CD4-positive, alpha-beta T cell treated with Interleukin-17A for 1 hour (primary cell): ENCODE measurements at regions not wholly inside any gene's neighbourhood (a gene's known extent, or its start where the extent isn't known, plus 50 kb on each side); places are given as distances from the start of the nearest gene placed in this dataset.
A peak's percentile ranks its signal among the peaks of the same experiment; 100 is the strongest.
"Not testable (repeated sequence)": the region's sequence is repeated elsewhere in the genome, so short reads cannot be mapped to it uniquely, and the experiment has no call there.

ENCODE experiments used
- DNase-seq: peaks from one replicate; pipeline ENCODE4 v3.0.0-alpha.2; 2020

DNA sequence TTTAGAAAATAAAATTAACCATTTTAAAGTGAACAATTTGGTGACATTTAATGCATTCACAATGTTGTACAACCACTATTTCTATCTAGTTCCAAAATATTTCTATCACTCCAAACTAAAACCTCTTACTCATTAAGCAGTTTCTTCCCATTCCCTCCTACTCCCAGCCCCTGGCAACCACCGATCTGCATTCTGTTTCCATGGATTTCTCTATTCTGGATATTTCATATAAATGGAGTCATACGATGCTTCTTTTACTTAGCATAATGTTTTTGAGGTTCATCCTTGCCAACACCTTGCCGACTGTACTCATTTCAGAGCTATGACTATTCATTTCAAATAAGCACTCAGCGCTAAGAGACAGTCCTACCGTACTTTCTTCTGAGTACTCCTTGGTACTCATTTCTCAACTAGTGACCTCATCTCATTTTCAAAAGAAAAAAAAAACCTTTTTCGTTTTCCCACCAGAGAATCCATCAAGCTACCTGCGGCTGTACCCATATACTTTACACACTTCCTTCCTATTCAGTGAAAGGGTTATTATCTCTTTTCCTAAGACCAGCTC is 259.2 kb downstream of the UTRN start:
- DNase-seq = no peak

DNA sequence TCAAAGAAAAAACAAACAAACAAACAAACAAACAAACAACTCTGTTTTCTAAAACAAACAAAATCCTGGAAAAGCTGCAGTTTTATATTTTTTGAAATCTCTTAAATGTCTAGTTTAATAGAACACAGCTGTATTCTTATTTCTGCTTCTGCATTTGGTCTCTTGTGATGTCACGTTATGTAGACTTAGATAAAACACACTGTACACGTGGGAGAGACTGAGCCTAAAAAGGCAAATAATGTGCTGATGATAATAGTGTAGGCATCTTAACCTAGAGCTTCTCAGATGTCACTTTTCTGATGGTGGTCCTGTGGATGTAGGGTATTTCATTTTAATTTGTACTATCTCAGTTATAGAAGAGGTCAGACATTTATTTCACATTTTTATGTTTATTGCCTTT is 261.7 kb downstream of the UTRN start:
- DNase-seq = no peak

DNA sequence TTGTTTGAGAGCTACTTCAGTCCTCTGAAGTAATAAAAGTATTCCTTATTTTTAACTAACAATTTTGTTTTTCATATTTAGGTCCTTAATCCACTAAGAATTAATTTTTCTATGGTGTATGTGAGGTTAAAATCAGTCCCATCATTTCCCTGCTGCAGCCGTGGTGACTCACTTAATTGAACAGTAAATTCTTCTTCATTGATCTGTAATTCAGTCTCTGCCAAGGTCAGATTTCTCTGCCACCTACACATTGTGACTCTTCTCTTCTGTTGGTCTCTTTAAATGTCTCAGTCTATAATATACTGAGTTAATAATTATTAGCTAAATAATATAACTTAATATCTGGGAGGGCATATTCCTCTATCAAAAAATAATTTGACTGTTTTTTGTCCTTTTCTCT is 262.3 kb downstream of the UTRN start:
- DNase-seq = no peak

DNA sequence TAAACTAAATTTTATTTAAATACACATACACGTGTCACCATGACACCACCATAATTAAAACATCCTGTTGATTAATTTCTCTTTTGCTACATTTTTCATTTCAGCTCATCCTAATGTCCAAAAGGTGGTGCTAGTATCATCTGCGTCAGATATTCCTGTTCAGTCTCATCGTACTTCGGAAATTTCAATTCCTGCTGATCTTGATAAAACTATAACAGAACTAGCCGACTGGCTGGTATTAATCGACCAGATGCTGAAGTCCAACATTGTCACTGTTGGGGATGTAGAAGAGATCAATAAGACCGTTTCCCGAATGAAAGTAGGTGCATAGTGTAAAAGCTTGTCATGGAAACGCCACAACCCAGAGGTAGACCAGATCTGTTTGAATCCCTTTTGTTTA is 263.4 kb downstream of the UTRN start:
- no peak for DNase-seq

DNA sequence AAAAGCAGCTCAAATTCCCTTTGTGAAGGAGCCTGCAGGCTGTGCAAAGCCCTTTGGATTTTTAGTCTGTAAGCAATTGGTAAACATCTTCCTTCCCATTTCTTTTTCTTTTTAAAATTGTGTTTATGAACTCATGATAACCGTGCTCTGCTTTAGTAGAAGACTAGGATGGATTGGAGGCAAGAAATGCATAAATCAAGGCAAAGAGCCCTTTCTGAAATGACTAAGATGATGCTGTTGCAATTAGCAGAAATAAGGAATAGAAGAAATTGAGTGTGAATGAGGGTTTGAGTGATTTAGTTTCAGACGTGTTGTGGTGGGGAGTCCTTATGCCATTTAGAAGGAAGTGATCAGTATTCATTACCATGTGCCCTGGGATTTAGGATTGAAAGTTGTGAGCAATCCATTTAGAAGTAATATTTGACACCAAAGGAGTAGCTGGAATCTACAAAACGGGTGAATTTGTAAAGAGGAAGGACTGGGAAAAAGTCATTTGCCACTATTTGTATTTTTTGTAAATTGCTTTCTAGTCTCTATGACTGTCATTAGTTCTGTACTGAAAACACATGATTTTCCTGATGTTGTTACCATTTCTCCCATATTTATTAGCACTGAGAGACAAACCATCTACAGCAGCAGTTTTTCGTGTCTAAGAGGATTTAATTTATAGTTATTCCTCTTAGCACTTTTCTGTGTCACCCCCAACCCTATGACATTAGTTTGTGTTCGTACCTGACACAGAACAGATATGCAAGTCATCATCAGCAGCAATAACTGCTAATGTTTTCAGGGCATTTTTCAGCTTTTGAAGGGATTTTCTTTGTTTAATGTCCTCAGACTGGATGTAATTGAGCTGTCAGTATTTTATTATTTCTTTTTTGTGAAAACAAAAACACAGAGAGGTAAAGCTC is 265.0 kb downstream of the UTRN start:
- no peak for DNase-seq

DNA sequence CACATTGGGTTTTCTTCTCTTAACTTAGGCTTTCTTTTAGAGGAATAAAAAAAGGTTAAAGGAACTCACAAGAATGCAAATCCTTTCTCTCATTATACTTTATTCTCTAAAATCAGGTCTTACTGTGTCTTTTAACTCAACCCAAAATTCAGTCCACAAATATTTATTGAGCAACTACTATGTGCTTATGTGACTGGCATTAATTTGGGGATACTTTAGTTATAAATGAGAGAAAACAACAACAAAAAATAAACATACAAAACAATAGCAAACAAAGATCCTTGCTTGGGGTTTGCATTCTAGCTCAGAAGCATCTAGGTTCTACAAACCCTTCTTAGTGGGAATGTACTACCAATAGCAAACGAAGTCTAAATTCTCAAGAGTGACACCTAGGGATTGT is 266.2 kb downstream of the UTRN start:
- DNase-seq = no peak

DNA sequence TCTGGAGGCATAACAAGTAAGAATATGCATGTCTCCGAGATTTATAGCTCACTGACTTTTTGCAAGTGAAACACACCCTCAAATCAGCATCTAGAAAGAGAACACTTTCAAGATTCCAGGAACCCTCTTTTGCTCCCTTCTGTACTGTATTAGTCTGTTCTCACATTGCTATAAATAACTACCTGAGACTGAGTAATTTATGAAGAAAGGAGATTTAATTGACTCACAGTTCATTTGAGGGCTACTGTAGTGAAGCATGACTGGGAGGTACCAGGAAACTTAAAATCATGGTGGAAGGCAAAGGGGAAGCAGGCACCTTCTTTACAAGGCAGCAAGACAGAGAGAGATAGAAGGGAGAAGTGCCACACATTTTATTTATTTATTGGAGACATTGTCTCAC is 269.9 kb downstream of the UTRN start:
- DNase-seq = no peak

DNA sequence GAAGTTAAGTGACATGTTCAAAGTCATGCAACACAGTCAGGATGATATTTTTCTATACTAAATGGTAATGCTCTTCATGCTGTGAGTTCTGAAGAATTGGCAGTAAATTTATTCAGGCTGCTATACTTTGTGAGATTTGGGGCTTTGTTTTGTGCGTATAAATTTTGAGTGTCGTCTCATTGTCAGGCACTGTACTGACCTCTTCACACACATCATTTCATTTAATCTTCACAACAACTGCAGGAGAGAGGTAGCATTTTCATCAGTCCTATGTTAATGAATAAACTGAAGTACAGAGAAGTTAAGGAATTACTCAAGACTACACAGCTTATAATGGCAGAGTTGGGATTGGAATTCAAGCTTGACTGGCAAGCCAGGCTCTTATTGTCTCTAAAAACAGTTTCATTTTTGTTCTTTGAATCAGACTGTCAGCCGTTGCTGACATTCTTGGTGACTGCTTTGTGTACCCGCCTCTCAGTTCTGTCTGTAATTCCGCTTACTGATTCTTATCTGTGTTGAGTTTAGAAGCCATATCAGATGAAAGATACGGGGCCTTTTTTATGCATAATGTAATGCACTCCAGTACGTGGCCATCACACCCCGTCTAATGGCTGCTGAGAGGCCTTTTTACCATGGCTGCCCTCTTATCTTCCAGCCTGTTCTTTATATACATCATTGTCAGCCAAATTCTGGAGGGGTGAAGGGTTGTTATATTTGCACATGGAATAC is 274.9 kb downstream of the UTRN start:
- peak; percentile 64 for DNase-seq

DNA sequence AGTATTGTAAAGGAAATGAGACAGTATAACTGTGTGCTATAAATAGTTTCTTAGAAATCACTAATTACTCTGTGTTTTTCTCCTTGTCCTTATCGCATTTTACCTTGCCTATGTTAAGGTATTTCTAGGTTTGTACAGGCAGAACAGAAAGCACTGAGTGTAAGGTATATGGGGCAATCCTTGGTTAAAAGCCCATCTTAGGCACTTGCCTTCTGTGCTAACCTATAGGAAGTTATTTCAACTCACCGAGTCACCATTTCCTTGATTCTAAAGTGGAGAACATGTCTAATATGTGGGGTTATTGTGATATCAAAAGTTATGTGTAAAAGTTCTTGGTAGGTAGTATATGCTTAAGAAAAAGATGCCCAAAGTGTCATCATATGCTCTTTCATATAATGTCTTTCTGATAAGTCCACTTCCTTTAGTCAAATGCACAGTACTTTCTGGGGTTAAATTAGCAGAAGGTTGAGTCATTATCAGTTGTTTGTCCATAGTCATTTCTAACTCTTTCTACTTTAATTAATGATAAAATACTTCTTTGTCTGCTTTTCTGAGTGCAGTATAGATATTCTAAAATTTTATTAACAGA is 276.4 kb downstream of the UTRN start:
- DNase-seq = no peak

DNA sequence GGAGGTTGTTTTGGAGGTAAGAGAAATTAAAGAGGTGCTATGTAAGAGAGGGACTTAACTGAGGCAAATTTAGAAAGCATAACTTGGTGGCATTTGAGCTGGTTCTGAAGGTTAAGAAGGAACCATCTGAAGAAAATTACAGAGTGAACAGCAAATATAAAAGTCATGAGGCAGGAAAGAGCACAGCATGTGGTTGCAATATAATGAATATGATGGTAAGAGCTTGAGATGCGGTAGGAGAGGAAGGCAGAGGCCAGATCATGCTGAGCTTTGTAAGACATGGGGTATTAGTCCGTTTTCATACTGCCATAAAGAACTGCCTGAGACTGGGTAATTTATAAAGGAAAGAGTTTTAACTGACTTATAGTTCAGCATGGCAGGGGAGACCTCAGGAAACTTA is 279.1 kb downstream of the UTRN start:
- no peak for DNase-seq

DNA sequence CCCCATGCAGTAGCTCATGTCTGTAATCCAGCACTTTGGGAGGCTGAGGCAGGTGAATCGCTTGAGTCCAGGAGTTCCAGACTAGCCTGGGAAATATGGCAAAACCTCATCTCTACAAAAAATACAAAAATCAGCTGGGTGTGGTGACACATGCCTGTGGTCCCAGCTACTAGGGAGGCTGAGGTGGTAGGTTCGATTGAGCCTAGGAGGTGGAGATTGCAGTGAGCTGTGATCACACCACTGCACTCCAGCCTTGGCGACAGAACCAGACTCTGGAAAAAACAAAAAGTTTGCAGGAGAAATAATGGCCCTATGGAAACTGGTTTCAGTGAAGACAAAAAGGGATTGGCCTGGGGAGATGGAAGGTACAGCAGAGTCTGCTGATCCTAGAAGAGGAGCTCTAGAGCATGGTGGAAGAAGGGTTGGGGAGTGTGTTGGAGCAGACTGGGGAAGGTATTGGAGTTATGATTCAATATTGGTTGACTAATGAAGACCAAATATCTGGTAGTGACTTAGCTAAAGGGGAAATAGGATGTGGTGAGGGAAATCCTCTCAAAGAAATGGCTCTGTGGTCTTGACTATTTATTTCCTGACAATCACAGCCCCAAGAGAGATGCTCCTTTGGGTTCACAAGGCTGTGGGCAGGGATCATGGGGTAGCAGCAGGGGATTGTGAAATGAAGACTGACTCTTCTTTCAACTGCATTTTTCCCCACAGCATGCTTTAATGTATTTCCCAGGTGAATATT is 281.9 kb downstream of the UTRN start:
- no peak for DNase-seq

DNA sequence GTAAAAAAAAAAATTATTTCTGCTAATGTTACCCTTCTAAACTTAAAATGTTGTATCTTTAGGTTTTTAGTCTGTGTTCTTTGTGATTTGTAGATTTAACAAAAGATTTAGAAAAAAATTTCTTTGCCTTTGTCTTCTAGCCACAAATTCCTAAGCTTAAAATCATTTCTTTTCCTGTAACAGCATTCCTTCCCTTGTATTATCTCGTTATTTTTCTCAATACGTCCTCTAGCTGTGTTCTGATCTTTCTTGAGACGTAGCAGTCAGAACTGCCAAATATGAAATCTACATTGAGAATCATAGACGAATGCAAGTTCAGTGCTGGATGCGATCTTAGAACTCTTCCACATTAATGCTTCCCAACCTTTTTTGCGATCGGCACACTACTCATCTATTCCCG is 283.1 kb downstream of the UTRN start:
- DNase-seq = no peak

DNA sequence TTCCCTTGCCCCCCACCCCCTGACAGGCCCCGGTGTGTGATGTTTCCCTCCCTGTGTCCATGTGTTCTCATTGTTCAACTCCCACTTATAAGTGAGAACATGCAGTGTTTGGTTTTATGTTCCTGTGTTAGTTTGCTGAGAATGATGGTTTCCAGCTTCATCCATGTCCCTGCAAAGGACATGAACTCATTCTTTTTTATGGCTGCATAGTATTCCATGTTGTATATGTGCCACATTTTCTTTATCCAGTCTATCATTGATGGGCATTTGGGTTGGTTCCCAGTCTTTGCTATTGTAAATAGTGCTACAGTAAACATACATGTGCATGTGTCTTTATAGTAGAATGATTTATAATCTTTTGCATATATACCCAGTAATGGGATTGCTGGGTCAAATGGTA is 287.4 kb downstream of the UTRN start:
- DNase-seq = not testable (repeated sequence)

DNA sequence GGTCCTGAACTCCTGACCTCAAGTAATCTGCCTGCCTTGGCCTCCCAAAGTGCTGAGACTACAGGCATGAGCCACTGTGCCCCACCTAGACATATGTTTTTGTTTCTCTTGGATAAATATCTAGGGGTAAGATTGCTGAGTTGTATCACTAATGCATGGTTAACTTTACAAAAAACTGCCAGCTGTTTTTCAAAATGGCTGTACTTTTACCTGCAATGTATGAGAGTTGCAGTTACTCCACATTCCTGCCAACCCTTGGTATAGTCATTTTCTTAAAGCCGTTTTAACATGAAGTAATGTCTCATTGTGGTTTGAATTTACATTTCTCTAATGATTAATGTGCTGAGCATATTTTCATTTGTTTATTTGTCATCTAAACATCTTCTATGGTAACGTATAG is 289.7 kb downstream of the UTRN start:
- no peak for DNase-seq

DNA sequence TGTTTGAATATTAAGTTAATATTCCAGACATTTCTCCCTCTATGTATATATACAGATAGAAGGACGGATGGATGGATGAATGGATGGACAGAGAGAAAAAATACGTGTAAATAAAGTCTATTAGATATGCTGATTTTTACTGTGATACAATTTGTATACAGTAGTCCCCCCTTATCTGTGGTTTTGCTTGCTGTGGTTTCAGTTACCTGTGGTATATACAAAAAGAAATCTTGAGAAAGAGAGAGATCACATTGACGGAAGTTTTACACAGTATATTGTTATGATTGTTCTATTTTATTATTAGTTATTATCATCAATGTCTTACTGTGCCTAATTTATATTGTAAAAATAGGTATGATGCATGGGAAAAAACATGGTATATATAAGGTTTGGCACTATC is 290.2 kb downstream of the UTRN start:
- DNase-seq = no peak

DNA sequence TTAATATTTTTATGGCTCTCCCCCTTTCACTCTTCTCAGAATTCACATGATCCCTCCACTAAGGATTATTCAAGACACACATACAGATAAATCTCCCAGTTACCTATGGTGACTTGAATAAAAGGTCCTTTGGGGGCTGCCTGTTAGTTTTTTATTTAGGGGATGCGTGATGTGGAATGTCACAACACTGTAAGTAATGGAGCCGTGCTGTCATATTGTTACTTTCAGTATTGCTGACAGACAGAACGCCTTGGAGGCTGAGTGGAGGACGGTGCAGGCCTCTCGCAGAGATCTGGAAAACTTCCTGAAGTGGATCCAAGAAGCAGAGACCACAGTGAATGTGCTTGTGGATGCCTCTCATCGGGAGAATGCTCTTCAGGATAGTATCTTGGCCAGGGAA is 291.7 kb downstream of the UTRN start:
- no peak for DNase-seq

DNA sequence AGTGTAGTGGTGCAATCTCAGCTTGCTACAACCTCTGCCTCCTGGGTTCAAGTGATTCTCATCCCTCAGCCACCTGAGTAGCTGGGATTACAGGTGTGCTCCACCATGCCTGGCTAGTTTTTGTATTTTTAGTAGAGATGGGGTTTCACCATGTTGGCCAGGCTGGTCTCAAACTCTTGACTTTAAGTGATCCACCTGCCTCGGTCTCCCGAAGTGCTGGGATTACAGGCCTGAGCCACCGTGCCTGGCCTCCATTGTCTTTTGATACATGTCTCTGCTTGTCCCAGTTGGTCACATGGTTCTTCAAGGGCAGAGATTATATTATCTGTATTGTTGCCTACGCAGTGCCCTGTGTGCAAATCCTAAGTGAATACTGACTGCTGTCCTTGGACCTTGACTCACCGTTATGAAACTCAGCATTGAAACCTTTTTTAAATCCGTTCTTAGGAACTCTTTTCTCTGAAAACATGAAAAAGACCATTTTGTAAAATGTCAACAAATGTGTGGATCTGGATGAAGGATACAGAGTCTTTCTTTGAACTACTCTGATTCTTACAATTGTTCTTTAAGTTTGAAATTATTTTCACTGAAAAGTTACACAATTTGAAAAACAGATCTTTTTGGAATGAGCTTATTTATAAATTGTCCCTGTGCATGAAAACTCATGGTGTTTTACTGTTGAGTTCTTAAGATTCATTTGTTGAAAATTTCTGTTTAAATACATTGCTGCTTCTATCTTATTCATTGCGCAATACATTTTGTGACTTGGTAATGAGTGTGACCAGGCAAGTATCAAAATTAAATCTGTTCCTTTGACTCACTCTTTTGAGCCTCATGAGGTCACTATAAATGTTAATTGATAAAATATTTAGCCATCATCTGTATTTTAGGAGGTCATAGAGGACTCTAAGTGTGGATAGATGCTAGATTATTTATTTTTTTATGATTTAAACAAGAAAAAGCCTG is 293.5 kb downstream of the UTRN start:
- DNase-seq = no peak

DNA sequence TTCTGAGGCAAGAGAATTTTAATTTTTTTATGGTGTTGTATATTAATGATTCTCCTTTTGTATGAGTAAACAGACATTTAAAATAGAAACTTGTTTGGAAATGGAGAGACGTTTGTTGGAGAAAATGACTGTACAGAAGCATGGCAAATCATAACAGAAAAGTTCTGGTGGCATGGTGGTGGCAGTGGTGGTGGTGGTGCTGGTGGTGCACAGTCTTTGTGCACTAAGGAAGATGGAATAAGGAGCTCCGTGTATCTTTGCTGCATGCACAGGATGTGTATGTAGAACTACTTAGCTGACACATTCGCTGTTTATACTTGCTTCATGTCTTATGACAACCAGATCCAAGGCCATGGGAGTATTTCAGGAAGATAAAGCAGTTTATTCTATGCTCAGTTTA is 294.9 kb downstream of the UTRN start:
- no peak for DNase-seq

DNA sequence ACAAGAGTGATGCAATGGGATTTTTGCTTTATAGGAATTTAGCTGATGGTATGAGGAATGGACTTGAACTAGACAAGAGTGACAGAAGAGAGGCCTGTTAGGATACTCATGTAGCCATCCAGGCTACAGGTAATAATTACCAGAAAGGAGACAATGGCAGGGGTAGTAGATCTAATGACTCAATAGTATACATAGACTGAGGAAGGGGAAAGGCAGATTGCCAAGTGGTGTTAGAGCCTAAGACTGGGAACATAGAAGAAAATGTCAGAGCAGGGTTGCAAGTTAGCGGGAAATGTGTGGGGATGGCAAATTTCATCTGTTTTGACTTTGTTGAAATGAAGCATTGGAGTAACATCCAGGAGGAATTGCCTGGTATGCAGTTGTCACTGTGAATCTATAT is 295.6 kb downstream of the UTRN start:
- DNase-seq = no peak

DNA sequence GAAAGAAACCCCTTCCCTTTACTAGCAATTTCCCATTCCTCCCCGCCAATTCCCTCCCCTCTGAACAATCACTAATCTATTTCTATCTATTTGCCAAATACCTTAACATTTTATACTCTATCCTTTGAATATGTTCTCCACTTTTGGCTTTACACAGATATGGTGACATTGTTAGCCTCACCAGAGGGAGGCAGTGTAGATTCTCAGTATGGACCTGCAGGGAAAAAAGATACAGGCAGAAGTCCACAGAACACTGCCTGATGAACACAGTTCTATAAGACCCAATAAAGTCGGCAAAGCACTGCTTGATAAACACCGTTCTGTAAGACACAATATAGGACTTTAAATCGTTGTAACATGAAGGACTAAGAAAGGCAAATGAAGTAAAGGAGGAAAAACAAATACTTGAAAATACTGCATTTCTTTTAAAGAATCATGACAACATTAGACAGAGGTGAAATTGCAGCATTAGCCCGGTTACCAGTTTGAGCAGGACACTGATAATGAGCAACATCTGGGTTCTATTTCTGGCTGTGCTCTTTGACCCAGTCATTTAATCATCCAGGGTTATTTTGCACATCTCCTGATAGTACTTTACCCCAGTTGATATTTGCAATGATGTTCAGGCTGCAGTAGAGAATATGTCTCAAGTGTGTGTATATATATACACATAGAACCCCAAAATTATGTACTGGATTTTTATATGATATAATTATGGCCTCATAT is 296.8 kb downstream of the UTRN start:
- peak; percentile 41 for DNase-seq
